ENCODE measurements at regions not wholly inside any gene's neighbourhood (a gene's known extent, or its start where the extent isn't known, plus 50 kb on each side); places are given as distances from the start of the nearest gene placed in this dataset.
"Not testable (repeated sequence)": the region's sequence is repeated elsewhere in the genome, so short reads cannot be mapped to it uniquely, and the experiment has no call there.

- in situ Hi-C loops (cut with MboI; ENCODE audit: low sequenced_read_pairs): no loop called here
These were observed 57.7 kb upstream of the SLC1A4 start for GRCh38 chr2:64931246-64932115.

GRCh38 chr2:64932116-64932370, 57.2 kb upstream of the SLC1A4 start:
- in situ Hi-C loops (cut with MboI; ENCODE audit: low sequenced_read_pairs): no loop called here

DNA sequence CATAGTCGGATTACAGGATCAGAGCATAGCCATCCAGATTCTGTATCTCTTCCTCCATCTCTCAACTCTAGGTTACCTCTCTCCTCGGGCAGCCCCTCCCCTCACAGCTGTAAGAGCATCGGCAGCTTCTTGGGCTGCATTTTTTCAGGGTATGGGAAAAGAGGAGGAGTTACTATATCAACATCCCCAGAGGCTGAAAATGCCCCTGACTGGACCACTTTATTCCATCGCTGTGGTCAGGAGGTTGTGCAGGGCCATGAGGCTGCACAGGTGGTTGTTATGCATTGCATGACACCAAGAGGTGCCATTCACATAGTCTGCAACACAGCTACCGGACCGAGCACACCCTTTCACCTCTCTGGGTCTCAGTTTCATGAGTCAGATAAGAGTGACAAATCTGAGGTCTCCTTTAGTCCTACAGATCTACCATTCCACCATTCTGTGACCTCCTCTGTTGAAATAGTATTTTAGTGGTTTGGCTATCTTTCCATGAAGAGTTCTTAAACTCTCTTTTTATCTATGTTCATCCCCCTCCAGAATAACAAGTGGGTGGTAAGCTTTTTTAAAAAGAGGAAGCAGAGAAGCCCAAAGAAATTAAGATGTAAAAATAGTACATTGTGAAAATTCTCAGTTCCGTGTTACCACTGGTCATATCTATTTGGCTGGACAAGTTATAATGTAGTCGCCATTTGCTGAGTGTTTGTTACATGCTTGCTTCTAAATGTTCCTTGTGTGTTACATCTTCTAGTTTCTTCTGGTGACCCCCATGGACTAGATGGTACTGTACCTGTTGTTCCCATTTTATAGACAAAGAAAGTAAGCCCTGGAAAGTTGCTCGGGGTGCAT, 56.6 kb upstream of the SLC1A4 start:
- in situ Hi-C loops (cut with MboI; ENCODE audit: low sequenced_read_pairs): no loop called here

DNA sequence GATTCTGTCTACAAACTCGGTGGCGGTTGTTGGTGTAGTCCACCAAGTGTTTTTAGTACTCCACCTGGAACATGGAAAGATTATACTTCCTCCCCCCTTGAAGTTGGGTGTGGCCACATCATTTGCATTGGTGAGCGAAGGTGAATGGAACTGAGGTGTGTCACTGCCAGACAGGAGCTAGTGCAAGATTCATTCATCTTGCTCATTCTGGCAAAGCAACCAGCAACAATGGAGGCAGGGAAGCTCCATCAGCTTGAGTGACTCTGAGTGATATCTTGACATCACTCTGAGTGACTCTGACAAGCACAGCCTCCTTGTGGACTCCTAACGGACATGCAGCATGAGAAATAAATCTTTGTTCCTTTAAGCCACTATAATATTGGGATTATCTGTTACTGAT, 54.7 kb upstream of the SLC1A4 start:
- in situ Hi-C loops (cut with MboI; ENCODE audit: low sequenced_read_pairs): no loop called here

GRCh38 chr2:64936809-64937208, 52.4 kb upstream of the SLC1A4 start:
- in situ Hi-C loops (cut with MboI; ENCODE audit: low sequenced_read_pairs): no loop called here

DNA sequence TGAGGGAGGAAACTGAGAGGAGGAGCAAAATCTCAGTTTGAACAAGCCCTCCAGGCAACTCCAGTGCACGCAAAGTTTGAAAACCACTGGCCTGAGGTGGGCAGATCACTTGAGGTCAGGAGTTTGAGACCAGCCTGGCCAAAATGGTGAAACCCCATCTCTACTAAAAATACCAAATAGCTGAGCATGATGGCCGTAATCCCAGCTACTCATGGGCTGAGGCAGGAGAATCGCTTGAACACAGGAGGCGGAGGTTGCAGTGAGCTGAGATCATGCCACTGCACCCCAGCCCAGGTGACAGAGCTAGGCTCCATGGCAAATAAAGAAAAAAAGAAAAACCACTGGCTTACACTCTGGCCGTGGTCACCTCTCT, 51.9 kb upstream of the SLC1A4 start:
- in situ Hi-C loops (cut with MboI; ENCODE audit: low sequenced_read_pairs): not testable (repeated sequence)

DNA sequence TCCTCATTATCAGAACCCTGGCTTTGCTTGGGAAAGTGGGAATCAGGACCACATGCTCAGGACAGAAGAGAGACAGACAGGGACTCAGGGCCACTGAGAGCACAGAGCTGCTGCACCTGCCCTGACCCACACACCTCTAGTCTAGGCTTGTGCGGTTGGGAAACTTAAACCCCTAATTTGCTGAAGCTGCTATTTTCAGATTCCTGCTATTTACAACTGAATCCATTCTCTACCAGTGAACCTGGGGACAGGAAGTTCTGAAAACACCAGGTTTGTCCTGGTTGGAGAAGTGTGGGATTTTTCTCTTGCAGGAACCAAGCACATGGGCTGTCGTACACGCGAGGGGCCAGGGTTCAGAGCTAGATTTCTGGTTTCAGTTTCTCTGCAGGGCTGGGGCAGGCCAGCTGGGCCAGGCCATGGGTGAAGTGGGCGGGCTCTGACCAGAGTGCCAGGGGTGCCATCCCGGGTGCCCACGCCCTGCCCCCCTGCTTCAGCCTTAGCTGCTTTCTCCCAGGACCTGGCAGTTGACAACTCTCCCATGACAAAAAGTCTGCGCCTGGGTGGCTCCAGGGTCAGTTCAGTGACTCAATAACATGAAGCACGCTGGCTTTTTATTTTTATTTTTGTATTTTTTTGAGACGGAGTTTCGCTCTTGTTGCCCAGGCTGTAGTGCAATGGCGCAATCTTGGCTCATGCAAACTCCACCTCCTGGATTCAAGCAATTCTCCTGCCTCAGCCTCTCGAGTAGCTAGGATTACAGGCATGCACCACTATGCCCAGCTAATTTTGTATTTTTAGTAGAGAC, 51.3 kb upstream of the SLC1A4 start:
- in situ Hi-C loops (cut with MboI; ENCODE audit: low sequenced_read_pairs): no loop called here

- in situ Hi-C loops (cut with MboI; ENCODE audit: low sequenced_read_pairs): no loop called here
These were observed 50.5 kb upstream of the SLC1A4 start for GRCh38 chr2:64938607-64939285.

DNA sequence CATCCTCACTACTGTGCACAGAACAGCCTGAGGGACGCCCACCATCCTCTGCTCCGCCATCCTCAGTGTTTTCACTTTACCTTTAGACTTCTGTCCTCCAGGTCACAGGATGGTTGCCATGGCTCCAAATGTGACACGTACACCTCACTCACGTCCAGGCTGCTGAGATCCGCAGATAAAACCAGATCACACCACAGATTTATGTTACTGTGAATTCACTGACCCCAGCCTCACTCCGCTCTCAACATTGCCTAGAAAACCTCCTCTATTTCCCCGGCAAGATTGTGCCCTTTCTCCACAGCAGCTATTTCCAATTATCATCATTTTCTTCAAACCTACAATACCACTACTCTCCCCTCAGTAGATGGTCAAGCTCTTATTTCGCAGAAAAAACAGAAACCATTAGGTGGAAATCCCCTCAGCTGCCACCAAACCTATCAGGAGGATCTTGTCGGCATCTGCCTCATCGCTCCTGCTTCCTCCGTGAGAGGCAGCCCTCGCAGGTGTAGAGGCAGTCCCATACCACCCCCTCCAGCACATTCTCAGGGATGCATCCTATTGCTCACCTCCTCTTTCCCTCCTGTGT, 49.8 kb upstream of the SLC1A4 start:
- in situ Hi-C loops (cut with MboI; ENCODE audit: low sequenced_read_pairs): no loop called here
